H1 (cell line): ENCODE measurements at regions not wholly inside any gene's neighbourhood (a gene's known extent, or its start where the extent isn't known, plus 50 kb on each side); places are given as distances from the start of the nearest gene placed in this dataset.

Experiments used
- CTCF ChIP-seq, 3 experiments: IDR thresholded peaks; 1 replicate in 2 of 3; 2 replicates in 1 of 3; pipeline versions ENCODE4 v1.5.1 to v1.6.1; 2011; ENCODE audit warnings: low read length in 3 of 3, mild to moderate bottlenecking in 3 of 3, inconsistent platforms in 2 of 3, low read depth in 1 of 3, moderate library complexity in 1 of 3; ENCODE audit not compliant: insufficient read depth in 1 of 3; ENCODE audit errors: control extremely low read depth in 1 of 3
- PHF8 ChIP-seq: fragments of 200-600 bp; sonication (generic); conservative IDR thresholded peaks from 2 replicates; pipeline ENCODE4 v1.7.1; 2012; ENCODE audit warnings: low read depth, mild to moderate bottlenecking, inconsistent platforms, low read length, moderate library complexity
- POLR2AphosphoS5 ChIP-seq: IDR thresholded peaks from 2 replicates; pipeline ENCODE4 v1.6.1; 2011; ENCODE audit warnings: low read depth, low read length
- RXRA ChIP-seq: IDR thresholded peaks from 2 replicates; pipeline ENCODE4 v1.6.1; 2011; ENCODE audit warnings: low read depth, mild to moderate bottlenecking, low read length, moderate library complexity; ENCODE audit not compliant: insufficient read depth

DNA sequence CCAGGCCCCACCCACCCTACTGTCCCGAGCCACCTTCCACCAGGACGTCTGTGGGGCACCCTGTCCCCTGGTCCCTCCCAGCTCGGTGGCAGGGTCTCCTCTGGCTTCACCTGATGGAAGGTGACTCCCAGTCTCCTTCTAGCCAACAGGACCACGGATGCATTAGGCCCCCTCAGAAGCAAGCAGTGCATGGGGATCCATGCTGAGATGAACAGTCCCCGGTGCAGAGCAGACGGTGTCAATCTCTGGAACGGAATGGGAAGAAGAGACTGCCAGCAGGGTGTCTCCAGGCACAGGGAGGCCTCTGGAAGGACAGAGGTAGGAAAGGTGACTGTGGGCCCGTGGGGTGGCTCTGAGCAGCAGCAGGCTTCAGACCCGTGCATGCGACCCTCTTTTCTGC is 65.2 kb upstream of the FZD7 start:
- TF ChIP-seq POLR2AphosphoS5 (no peak), PHF8 (no peak), CTCF (IDR thresholded peaks at IDR 0.05; ENCODE audit: control extremely low read depth in 1 of 3, insufficient read depth in 1 of 3, low read depth in 1 of 3, low read length in 3 of 3) (no peak), RXRA (no peak)
